Left lung (tissue), 4 donors: ENCODE measurements at regions not wholly inside any gene's neighbourhood (a gene's known extent, or its start where the extent isn't known, plus 50 kb on each side); places are given as distances from the start of the nearest gene placed in this dataset.

Source experiments
- ATAC-seq: fragments of 200-7000 bp; cut with Tn5 transposase; one replicate; pipeline ENCODE4 v1.9.1; 2020; ENCODE audit warnings: moderate library complexity
- DNase-seq, 4 donors: peaks; one replicate each; pipeline ENCODE4 v3.0.0-alpha.2; 2013 to 2020
- H3K27ac ChIP-seq, 2 donors: fragments of 200-600 bp; sonication (generic) in 1 of 2; one replicate each; pipeline versions ENCODE4 v1.5.0 to v1.8.0; 2020 to 2021
- H3K27me3 ChIP-seq, 2 donors: fragments of 200-600 bp; sonication (generic) in 1 of 2; one replicate each; pipeline versions ENCODE4 v1.5.0 to v1.8.0; 2020 to 2021
- H3K36me3 ChIP-seq, 2 donors: fragments of 200-600 bp; sonication (generic) in 1 of 2; one replicate each; pipeline versions ENCODE4 v1.5.0 to v1.8.0; 2020 to 2021
- H3K4me1 ChIP-seq, 2 donors: fragments of 200-600 bp; one replicate each; pipeline ENCODE4 v1.8.0; 2021
- H3K4me3 ChIP-seq, 2 donors: fragments of 200-600 bp; sonication (generic) in 1 of 2; one replicate each; pipeline versions ENCODE4 v1.5.0 to v1.8.0; 2020 to 2021; ENCODE audit warnings: mild to moderate bottlenecking in 1 of 2
- H3K9me3 ChIP-seq, 2 donors: fragments of 200-600 bp; sonication (generic) in 1 of 2; one replicate each; pipeline versions ENCODE4 v1.5.0 to v1.8.0; 2020 to 2021
- intact Hi-C, 2 donors: fragments of 100-400 bp; cut with DNase I; formaldehyde crosslinking; loops; one replicate each; pipeline versions ENCODE4 v1.11.2 to v1.14.2; 2022
- TF ChIP-seq, protein P1 (sequence below), 2 donors: fragments of 200-600 bp; sonication (generic) in 1 of 2; IDR thresholded peaks; one replicate each; pipeline versions ENCODE4 v1.5.0 to v1.8.0; 2021; ENCODE audit warnings: antibody characterized with exemption in 2 of 2
- donor health status: DM: no; HTN: yes; CAD: no.
- donor health status: DM: no; HTN: no; CAD: no.

GRCh38 chr16:9308850-9309249 is 217.4 kb downstream of the HAPSTR1 start:
- TF ChIP-seq, protein P1, sequence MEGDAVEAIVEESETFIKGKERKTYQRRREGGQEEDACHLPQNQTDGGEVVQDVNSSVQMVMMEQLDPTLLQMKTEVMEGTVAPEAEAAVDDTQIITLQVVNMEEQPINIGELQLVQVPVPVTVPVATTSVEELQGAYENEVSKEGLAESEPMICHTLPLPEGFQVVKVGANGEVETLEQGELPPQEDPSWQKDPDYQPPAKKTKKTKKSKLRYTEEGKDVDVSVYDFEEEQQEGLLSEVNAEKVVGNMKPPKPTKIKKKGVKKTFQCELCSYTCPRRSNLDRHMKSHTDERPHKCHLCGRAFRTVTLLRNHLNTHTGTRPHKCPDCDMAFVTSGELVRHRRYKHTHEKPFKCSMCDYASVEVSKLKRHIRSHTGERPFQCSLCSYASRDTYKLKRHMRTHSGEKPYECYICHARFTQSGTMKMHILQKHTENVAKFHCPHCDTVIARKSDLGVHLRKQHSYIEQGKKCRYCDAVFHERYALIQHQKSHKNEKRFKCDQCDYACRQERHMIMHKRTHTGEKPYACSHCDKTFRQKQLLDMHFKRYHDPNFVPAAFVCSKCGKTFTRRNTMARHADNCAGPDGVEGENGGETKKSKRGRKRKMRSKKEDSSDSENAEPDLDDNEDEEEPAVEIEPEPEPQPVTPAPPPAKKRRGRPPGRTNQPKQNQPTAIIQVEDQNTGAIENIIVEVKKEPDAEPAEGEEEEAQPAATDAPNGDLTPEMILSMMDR (IDR thresholded peaks at IDR 0.05) = no peak
- no peaks in the 10 kb centered on the region for H3K4me1 ChIP-seq
- H3K9me3 ChIP-seq = no peaks in the 10 kb centered on the region
- H3K27me3 ChIP-seq = no peaks in the 10 kb centered on the region
- no peak overlapping the region for H3K4me3 ChIP-seq
- H3K27ac ChIP-seq = no peak overlapping the region
- peak in 1 of 4 donors; percentile 26 for DNase-seq
- intact Hi-C loops = no loop called here
- no peaks in the 10 kb centered on the region for H3K36me3 ChIP-seq
- peak; percentile 59 for ATAC-seq

DNA sequence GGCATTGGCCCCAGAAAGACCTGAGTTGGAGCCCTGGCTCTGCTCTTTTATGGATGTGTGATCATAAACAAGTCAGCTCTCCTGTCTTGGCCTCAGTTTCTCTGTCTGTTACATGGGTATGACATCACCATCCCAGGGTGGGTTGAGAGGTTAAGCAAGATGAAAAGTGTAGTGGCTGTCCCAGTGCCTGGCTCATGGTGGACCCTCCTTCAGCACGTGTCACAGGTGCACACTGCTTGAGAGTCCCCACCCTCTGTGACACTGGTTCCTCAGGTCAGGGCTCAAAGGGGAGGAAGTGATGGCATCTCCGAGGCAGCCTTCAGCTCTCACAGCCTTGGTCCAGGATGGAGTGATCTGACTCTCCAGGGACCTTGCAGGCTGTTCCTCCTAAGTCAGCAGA is 218.4 kb downstream of the HAPSTR1 start:
- Histone ChIP-seq H3K27ac (no peak overlapping the region), H3K4me3 (no peak overlapping the region), H3K36me3 (no peaks in the 10 kb centered on the region), H3K4me1 (no peaks in the 10 kb centered on the region), H3K27me3 (no peaks in the 10 kb centered on the region), H3K9me3 (no peaks in the 10 kb centered on the region)
- no peak for DNase-seq
- TF ChIP-seq, protein P1 (IDR thresholded peaks at IDR 0.05) = no peak
- no peak for ATAC-seq
- intact Hi-C loops = no loop called here

GRCh38 chr16:9311303-9311954 is 220.0 kb downstream of the HAPSTR1 start:
- DNase-seq (peak in 1 of 4 donors; percentile 37), ATAC-seq (peak; percentile 46)
- H3K4me1 ChIP-seq = no peaks in the 10 kb centered on the region
- no peaks in the 10 kb centered on the region for H3K9me3 ChIP-seq
- no peak overlapping the region for H3K27ac ChIP-seq
- no peak overlapping the region for H3K4me3 ChIP-seq
- TF ChIP-seq, protein P1 (IDR thresholded peaks at IDR 0.05) = no peak
- H3K36me3 ChIP-seq = no peaks in the 10 kb centered on the region
- H3K27me3 ChIP-seq = no peaks in the 10 kb centered on the region
- intact Hi-C loops = no loop called here

GRCh38 chr16:9316008-9316407 is 224.6 kb downstream of the HAPSTR1 start:
- Histone ChIP-seq H3K4me1 (no peaks in the 10 kb centered on the region), H3K9me3 (peaks cover 0 to 4% of the 10 kb centered on the region in 2 donors), H3K4me3 (no peak overlapping the region), H3K36me3 (no peaks in the 10 kb centered on the region), H3K27ac (no peak overlapping the region), H3K27me3 (no peaks in the 10 kb centered on the region)
- ATAC-seq (no peak), DNase-seq (no peak)
- intact Hi-C loops = no loop called here
- TF ChIP-seq, protein P1 (IDR thresholded peaks at IDR 0.05) = no peak

DNA sequence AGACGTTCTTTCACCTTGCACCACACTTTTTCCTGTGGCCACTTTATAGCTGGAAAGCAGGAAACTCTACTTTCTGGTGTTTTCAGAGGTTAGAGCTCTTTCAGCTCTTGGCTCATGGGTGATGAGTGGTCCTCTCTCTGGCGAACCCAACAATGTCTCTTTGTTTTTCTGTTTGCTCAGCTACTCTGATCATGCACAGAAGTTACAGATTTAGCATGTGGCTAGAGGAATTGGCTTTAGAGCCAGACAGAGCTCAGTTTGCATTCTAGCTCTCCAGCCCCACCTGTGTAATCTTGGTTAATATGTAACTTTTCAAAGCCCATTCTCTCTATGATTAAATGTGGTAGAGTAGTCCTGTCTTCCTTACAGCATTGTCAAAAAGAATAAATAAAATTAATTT is 225.2 kb downstream of the HAPSTR1 start:
- peak; percentile 84 for ATAC-seq
- Histone ChIP-seq H3K4me3 (no peak overlapping the region), H3K4me1 (no peaks in the 10 kb centered on the region), H3K36me3 (no peaks in the 10 kb centered on the region), H3K27me3 (no peaks in the 10 kb centered on the region), H3K27ac (no peak overlapping the region), H3K9me3 (peaks cover 0 to 4% of the 10 kb centered on the region in 2 donors)
- intact Hi-C loops = no loop called here
- DNase-seq = peak in 1 of 4 donors; percentile 71
- TF ChIP-seq, protein P1 (IDR thresholded peaks at IDR 0.05) = no peak
